ENCODE measurements at regions not wholly inside any gene's neighbourhood (a gene's known extent, or its start where the extent isn't known, plus 50 kb on each side); places are given as distances from the start of the nearest gene placed in this dataset.

DNA sequence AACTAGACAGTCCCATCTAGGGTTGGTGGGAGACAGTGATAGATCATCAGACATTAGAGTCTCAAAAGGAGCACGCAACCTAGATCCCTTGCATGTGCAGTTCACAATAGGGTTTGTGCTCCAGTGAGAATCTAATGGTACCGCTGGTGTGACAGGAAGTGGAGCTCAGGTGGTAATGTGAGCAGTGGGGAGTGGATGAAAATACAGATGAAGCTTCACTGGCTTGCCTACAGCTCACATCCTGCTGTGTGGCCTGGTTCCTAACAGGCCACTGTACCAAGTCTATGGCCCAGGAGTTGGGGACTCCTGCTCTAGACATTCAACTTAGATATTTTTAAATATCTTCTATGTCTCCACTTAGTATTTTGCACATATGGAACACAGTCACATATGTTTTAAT lies 231.1 kb upstream of the NRIP1 start:
- TF ChIP-seq, protein P1, sequence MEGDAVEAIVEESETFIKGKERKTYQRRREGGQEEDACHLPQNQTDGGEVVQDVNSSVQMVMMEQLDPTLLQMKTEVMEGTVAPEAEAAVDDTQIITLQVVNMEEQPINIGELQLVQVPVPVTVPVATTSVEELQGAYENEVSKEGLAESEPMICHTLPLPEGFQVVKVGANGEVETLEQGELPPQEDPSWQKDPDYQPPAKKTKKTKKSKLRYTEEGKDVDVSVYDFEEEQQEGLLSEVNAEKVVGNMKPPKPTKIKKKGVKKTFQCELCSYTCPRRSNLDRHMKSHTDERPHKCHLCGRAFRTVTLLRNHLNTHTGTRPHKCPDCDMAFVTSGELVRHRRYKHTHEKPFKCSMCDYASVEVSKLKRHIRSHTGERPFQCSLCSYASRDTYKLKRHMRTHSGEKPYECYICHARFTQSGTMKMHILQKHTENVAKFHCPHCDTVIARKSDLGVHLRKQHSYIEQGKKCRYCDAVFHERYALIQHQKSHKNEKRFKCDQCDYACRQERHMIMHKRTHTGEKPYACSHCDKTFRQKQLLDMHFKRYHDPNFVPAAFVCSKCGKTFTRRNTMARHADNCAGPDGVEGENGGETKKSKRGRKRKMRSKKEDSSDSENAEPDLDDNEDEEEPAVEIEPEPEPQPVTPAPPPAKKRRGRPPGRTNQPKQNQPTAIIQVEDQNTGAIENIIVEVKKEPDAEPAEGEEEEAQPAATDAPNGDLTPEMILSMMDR (conservative IDR thresholded peaks at IDR 0.05 in 1 of 2, IDR thresholded peaks at IDR 0.05 in 1 of 2; ENCODE audit: extremely low read depth in 1 of 2, insufficient read depth in 1 of 2, low read depth in 1 of 2, low read length in 2 of 2) = no peak
- no peak for TF ChIP-seq EZH2 (IDR thresholded peaks at IDR 0.05; ENCODE audit: borderline replicate concordance, low read length)
